B cell (primary cell): ENCODE measurements at regions not wholly inside any gene's neighbourhood (a gene's known extent, or its start where the extent isn't known, plus 50 kb on each side); places are given as distances from the start of the nearest gene placed in this dataset.

Experiments used
- ATAC-seq: fragments of 200-7000 bp; cut with Tn5 transposase; one replicate; pipeline ENCODE4 v1.10.0; 2021; ENCODE audit warnings: low read depth, mild to moderate bottlenecking, moderate number of reproducible peaks, moderate library complexity
- CTCF ChIA-PET: fragments of 350-600 bp; sonication (Branson Sonifier 250); formaldehyde crosslinking; loops from one replicate; lab custom pipeline; 2021; ENCODE audit warnings: antibody characterized with exemption, inconsistent platforms; lab: Charles Lee
- POLR2A ChIA-PET: fragments of 350-600 bp; sonication (Branson Sonifier 250); formaldehyde crosslinking; loops from one replicate; lab custom pipeline; 2021; ENCODE audit warnings: antibody characterized with exemption; lab: Charles Lee
- DNase-seq: peaks from one replicate; pipeline ENCODE4 v3.0.0; 2013
- H2AFZ ChIP-seq: 2 replicates; pipeline ENCODE4 v1.6.1; 2012; ENCODE audit warnings: mild to moderate bottlenecking, low read depth, low read length; ENCODE audit not compliant: insufficient read depth, poor library complexity, severe bottlenecking
- H3K27ac ChIP-seq, 2 donors: 1 replicate in 1 of 2; 2 replicates in 1 of 2; pipeline ENCODE4 v1.5.1; 2012 to 2013; ENCODE audit warnings: low read length in 2 of 2, mild to moderate bottlenecking in 2 of 2, moderate library complexity in 1 of 2
- H3K27me3 ChIP-seq, 4 experiments: fragments of 200-600 bp in 1 of 4; sonication (generic) in 1 of 4; replicated peaks in 1 of 4; 1 replicate in 2 of 4; 2 replicates in 2 of 4; pipeline versions ENCODE4 v1.6.1 to v1.7.0; 2013 to 2016; ENCODE audit warnings: low read length in 3 of 4, mild to moderate bottlenecking in 2 of 4, mixed read lengths in 1 of 4, moderate library complexity in 1 of 4; ENCODE audit not compliant: insufficient read depth in 4 of 4, control insufficient read depth in 3 of 4; ENCODE audit errors: control extremely low read depth in 1 of 4
- H3K36me3 ChIP-seq, 2 experiments: replicated peaks in 1 of 2; 1 replicate in 1 of 2; 2 replicates in 1 of 2; pipeline versions ENCODE4 v1.6.1 to v1.7.1; 2013; ENCODE audit warnings: low read length in 1 of 2; ENCODE audit not compliant: insufficient read depth in 2 of 2, control insufficient read depth in 1 of 2; ENCODE audit errors: control extremely low read depth in 1 of 2, extremely low read depth in 1 of 2
- H3K4me1 ChIP-seq, 2 donors: fragments of 200-600 bp in 1 of 2; sonication (generic) in 1 of 2; 1 replicate in 1 of 2; 2 replicates in 1 of 2; pipeline versions ENCODE4 v1.5.1 to v1.6.1; 2013 to 2017; ENCODE audit warnings: low read length in 2 of 2; ENCODE audit not compliant: control insufficient read depth in 2 of 2, insufficient read depth in 2 of 2
- H3K4me2 ChIP-seq: replicated peaks from 2 replicates; pipeline ENCODE3; 2012; ENCODE audit warnings: mild to moderate bottlenecking, low read depth, low read length; ENCODE audit not compliant: poor library complexity, severe bottlenecking
- H3K4me3 ChIP-seq, 5 experiments: fragments of 200-600 bp in 1 of 5; sonication (generic) in 1 of 5; 1 replicate in 3 of 5; 2 replicates in 2 of 5; pipeline versions ENCODE4 v1.5.1 to v1.7.0; 2011 to 2016; ENCODE audit warnings: low read length in 4 of 5, mild to moderate bottlenecking in 4 of 5, low read depth in 2 of 5, control low read depth in 1 of 5, moderate library complexity in 1 of 5; ENCODE audit not compliant: insufficient read depth in 1 of 5; ENCODE audit errors: control extremely low read depth in 1 of 5, extremely low read depth in 1 of 5
- H3K79me2 ChIP-seq: fragments of 200-600 bp; sonication (generic); one replicate; pipeline ENCODE4 v1.6.0; 2016; ENCODE audit warnings: low read length; ENCODE audit not compliant: control insufficient read depth, insufficient read depth
- H3K9ac ChIP-seq: fragments of 200-600 bp; sonication (generic); 2 replicates; pipeline ENCODE4 v1.6.1; 2017; ENCODE audit warnings: mild to moderate bottlenecking, low read length, moderate library complexity
- H3K9me3 ChIP-seq, 3 donors: one replicate each; pipeline versions ENCODE4 v1.6.1 to v1.7.1; 2013; ENCODE audit warnings: low read length in 2 of 3; ENCODE audit not compliant: control insufficient read depth in 2 of 3, insufficient read depth in 1 of 3; ENCODE audit errors: control extremely low read depth in 1 of 3
- H4K20me1 ChIP-seq: 2 replicates; pipeline ENCODE4 v1.6.0; 2012; ENCODE audit warnings: mild to moderate bottlenecking, low read length; ENCODE audit not compliant: insufficient read depth, control insufficient read depth, poor library complexity, severe bottlenecking
- H3K27ac Mint-ChIP-seq: one replicate; pipeline ENCODE4 v1.8.0; 2021; ENCODE audit warnings: mixed read lengths
- H3K27me3 Mint-ChIP-seq: one replicate; pipeline ENCODE4 v1.8.0; 2021; ENCODE audit warnings: mixed read lengths
- H3K4me1 Mint-ChIP-seq: one replicate; pipeline ENCODE4 v1.8.0; 2021; ENCODE audit warnings: mixed read lengths
- H3K4me3 Mint-ChIP-seq: one replicate; pipeline ENCODE4 v1.8.0; 2021; ENCODE audit warnings: mixed read lengths
- H3K9me3 Mint-ChIP-seq: one replicate; pipeline ENCODE4 v1.8.0; 2022; ENCODE audit warnings: mixed read lengths; ENCODE audit not compliant: insufficient read depth
- CTCF ChIP-seq: fragments of 200-600 bp; IDR thresholded peaks from one replicate; pipeline ENCODE4 v1.8.0; 2022; ENCODE audit warnings: antibody characterized with exemption, mild to moderate bottlenecking
- EZH2 ChIP-seq: IDR thresholded peaks from 2 replicates; pipeline ENCODE4 v1.6.1; 2012; ENCODE audit warnings: borderline replicate concordance, low read depth, mild to moderate bottlenecking, moderate library complexity, low read length; ENCODE audit not compliant: insufficient read depth, poor library complexity, severe bottlenecking
- WGBS: methylation state at CpG from one replicate; pipeline ENCODE4 v1.1.5; 2013; ENCODE audit warnings: missing lambda C conversion rate; ENCODE audit not compliant: insufficient coverage; 5-methylcytosine and 5-hydroxymethylcytosine counted together
- intact Hi-C: fragments of 100-400 bp; cut with micrococcal nuclease; formaldehyde crosslinking; loops from one replicate; pipeline ENCODE4 v1.10.0; 2022

GRCh38 chr14:101027291-101027690 is 123.8 kb upstream of the RTL1 start:
- Histone ChIP-seq H3K27me3 (no peaks in the 10 kb centered on the region), H3K9ac (no peak overlapping the region), H3K27ac (no peak overlapping the region), H3K36me3 (no peaks in the 10 kb centered on the region), H3K4me1 (no peaks in the 10 kb centered on the region), H3K79me2 (no peaks in the 10 kb centered on the region), H2AFZ (no peak overlapping the region), H3K4me3 (no peak overlapping the region), H3K4me2 (no peak overlapping the region), H3K9me3 (peaks cover 0 to 41% (median 0%) of the 10 kb centered on the region in 3 donors), H4K20me1 (no peaks in the 10 kb centered on the region)
- Mint-ChIP-seq H3K4me1 (no peaks in the 10 kb centered on the region), H3K27ac (no peak overlapping the region), H3K27me3 (no peaks in the 10 kb centered on the region), H3K4me3 (no peak overlapping the region), H3K9me3 (no peaks in the 10 kb centered on the region)
- ChIA-PET POLR2A (no interaction called here), CTCF (no interaction called here)
- DNase-seq (no peak), ATAC-seq (no peak)
- intact Hi-C loops, result no loop called here
- TF ChIP-seq EZH2 (no peak), CTCF (no peak)
- 96% methylated on average over 10 of the region's 10 CpGs for WGBS

GRCh38 chr14:101027966-101028365 is 124.4 kb upstream of the RTL1 start:
- no peak overlapping the region for H2AFZ ChIP-seq
- DNase-seq, result no peak
- no peak overlapping the region for H3K4me3 ChIP-seq
- Mint-ChIP-seq H3K9me3 (no peaks in the 10 kb centered on the region), H3K27ac (no peak overlapping the region), H3K27me3 (no peaks in the 10 kb centered on the region), H3K4me1 (no peaks in the 10 kb centered on the region), H3K4me3 (no peak overlapping the region)
- H3K79me2 ChIP-seq, result no peaks in the 10 kb centered on the region
- intact Hi-C loops, result no loop called here
- no peaks in the 10 kb centered on the region for H4K20me1 ChIP-seq
- 92% methylated on average over 4 of the region's 5 CpGs for WGBS
- no peak overlapping the region for H3K27ac ChIP-seq
- H3K36me3 ChIP-seq, result no peaks in the 10 kb centered on the region
- H3K4me2 ChIP-seq, result no peak overlapping the region
- H3K27me3 ChIP-seq, result no peaks in the 10 kb centered on the region
- no peak for ATAC-seq
- CTCF ChIA-PET, result no interaction called here
- H3K9ac ChIP-seq, result no peak overlapping the region
- TF ChIP-seq EZH2 (no peak), CTCF (no peak)
- POLR2A ChIA-PET, result no interaction called here
- H3K4me1 ChIP-seq, result no peaks in the 10 kb centered on the region
- H3K9me3 ChIP-seq, result peaks cover 0 to 41% (median 0%) of the 10 kb centered on the region in 3 donors
